A549 (cell line): ENCODE measurements at regions not wholly inside any gene's neighbourhood (a gene's known extent, or its start where the extent isn't known, plus 50 kb on each side); places are given as distances from the start of the nearest gene placed in this dataset.

Experiments used
- ATAC-seq, 2 experiments: fragments of 200-7000 bp in 1 of 2; fragments of >200 bp in 1 of 2; cut with Nextera tagmentation in 1 of 2; cut with Tn5 transposase in 1 of 2; 3 replicates each; pipeline versions ENCODE4 v1.8.0 to v1.9.1; 2018 to 2020; ENCODE audit warnings: mild to moderate bottlenecking in 1 of 2, moderate library complexity in 1 of 2
- CTCF ChIA-PET: fragments of 300-600 bp; sonication (Branson Sonifier 250); formaldehyde crosslinking; extraction: SDS; loops from one replicate; lab custom pipeline; 2021; ENCODE audit warnings: antibody characterized with exemption, inconsistent platforms; lab: Yijun Ruan, JAX
- POLR2A ChIA-PET: fragments of 350-600 bp; formaldehyde crosslinking; extraction: SDS; loops from one replicate; lab custom pipeline; 2021; ENCODE audit warnings: antibody characterized with exemption, inconsistent platforms; lab: Yijun Ruan, JAX
- DNase-seq, 2 experiments: peaks; one replicate each; pipeline versions ENCODE4 v3.0.0 to v3.0.0-alpha.2; 2011 to 2016; ENCODE audit warnings: low read depth in 1 of 2, low spot score in 1 of 2
- FAIRE-seq: peaks from 2 replicates; lab custom pipeline; 2011; peaks lifted over from hg19 to GRCh38; lab: Jason Lieb, UNC
- H3K27ac ChIP-seq, 2 experiments: fragments of >200 bp; sonication (Bioruptor Twin); formaldehyde crosslinking; 3 replicates each; pipeline ENCODE4 v1.5.1; 2016 to 2017
- H3K4me1 ChIP-seq: fragments of >200 bp; sonication (Bioruptor Twin); formaldehyde crosslinking; 3 replicates; pipeline ENCODE4 v1.6.1; 2016
- H3K4me2 ChIP-seq: fragments of >200 bp; sonication (Bioruptor Twin); formaldehyde crosslinking; 3 replicates; pipeline ENCODE4 v1.6.1; 2016
- H3K4me3 ChIP-seq: fragments of >200 bp; sonication (Bioruptor Twin); formaldehyde crosslinking; 3 replicates; pipeline ENCODE4 v1.5.1; 2016
- H3K9me3 ChIP-seq: fragments of >200 bp; sonication (Bioruptor Twin); formaldehyde crosslinking; 3 replicates; pipeline ENCODE4 v1.6.1; 2016
- BCL3 ChIP-seq: fragments of >200 bp; sonication (Bioruptor Twin); formaldehyde crosslinking; IDR thresholded peaks from 3 replicates; pipeline ENCODE4 v1.6.1; 2016
- CBX2 ChIP-seq: fragments of 200-600 bp; sonication (generic); IDR thresholded peaks from 2 replicates; pipeline ENCODE4 v1.6.1; 2016; ENCODE audit warnings: low read depth, mild to moderate bottlenecking, borderline replicate concordance
- CBX8 ChIP-seq: fragments of 200-600 bp; sonication (generic); IDR thresholded peaks from 2 replicates; pipeline ENCODE4 v1.6.1; 2016
- CEBPB ChIP-seq, 2 experiments: fragments of >200 bp in 1 of 2; sonication (Bioruptor Twin) in 1 of 2; formaldehyde crosslinking in 1 of 2; IDR thresholded peaks; 2 replicates each; pipeline ENCODE4 v1.6.1; 2012 to 2016
- EHMT2 ChIP-seq: fragments of 200-600 bp; sonication (generic); IDR thresholded peaks from 2 replicates; pipeline ENCODE4 v1.6.1; 2016; ENCODE audit warnings: antibody characterized with exemption, low read depth, mild to moderate bottlenecking, moderate library complexity
- ESRRA ChIP-seq: fragments of 150-350 bp; IDR thresholded peaks from 2 replicates; pipeline ENCODE4 v1.6.1; 2014; ENCODE audit warnings: mild to moderate bottlenecking, low read length, borderline replicate concordance
- FOXS1 ChIP-seq: fragments of 250-450 bp; sonication (Bioruptor Pico); IDR thresholded peaks from 2 replicates; pipeline ENCODE4 v1.5.0; 2020; ENCODE audit warnings: mild to moderate bottlenecking, moderate library complexity
- HDAC2 ChIP-seq: fragments of 200-600 bp; sonication (generic); IDR thresholded peaks from 2 replicates; pipeline ENCODE4 v1.6.1; 2016
- HOXB13 ChIP-seq: fragments of 250-450 bp; sonication (Bioruptor Pico); IDR thresholded peaks from 2 replicates; pipeline ENCODE4 v1.5.0; 2020; ENCODE audit warnings: low read depth, mild to moderate bottlenecking, moderate library complexity
- KDM1A ChIP-seq: fragments of 200-600 bp; sonication (generic); IDR thresholded peaks from 2 replicates; pipeline ENCODE4 v1.6.1; 2016; ENCODE audit warnings: low read depth, mild to moderate bottlenecking
- NFE2L2 ChIP-seq: fragments of 150-350 bp; conservative IDR thresholded peaks from 2 replicates; pipeline ENCODE4 v1.6.1; 2014; ENCODE audit warnings: low read length
- NPAS2 ChIP-seq: fragments of 250-450 bp; sonication (Bioruptor Pico); IDR thresholded peaks from 2 replicates; pipeline ENCODE4 v1.8.0; 2022; ENCODE audit warnings: mild to moderate bottlenecking, moderate library complexity, borderline replicate concordance
- RARB ChIP-seq: fragments of 250-450 bp; sonication (Bioruptor Pico); IDR thresholded peaks from 2 replicates; pipeline ENCODE4 v1.8.0; 2021; ENCODE audit warnings: mild to moderate bottlenecking, moderate library complexity
- RNF2 ChIP-seq: fragments of 200-600 bp; sonication (generic); IDR thresholded peaks from 2 replicates; pipeline ENCODE4 v1.6.1; 2016; ENCODE audit warnings: low read depth, mild to moderate bottlenecking, antibody characterized with exemption, moderate library complexity, borderline replicate concordance
- TFCP2L1 ChIP-seq: fragments of 250-450 bp; sonication (Bioruptor Pico); IDR thresholded peaks from 2 replicates; pipeline ENCODE4 v1.5.0; 2021; ENCODE audit warnings: mild to moderate bottlenecking
- ZC3H11A ChIP-seq: fragments of 450-650 bp; IDR thresholded peaks from 2 replicates; pipeline ENCODE4 v1.6.1; 2014; ENCODE audit warnings: antibody characterized with exemption, mild to moderate bottlenecking
- ZFP36 ChIP-seq: fragments of 450-650 bp; IDR thresholded peaks from 2 replicates; pipeline ENCODE4 v1.6.1; 2014; ENCODE audit warnings: borderline replicate concordance; ENCODE audit not compliant: partially characterized antibody
- whole genome bisulfite sequencing: methylation state at CpG from one replicate; pipeline ENCODE4 v1.1.6; 2017; ENCODE audit errors: missing lambda C conversion rate; 5-methylcytosine and 5-hydroxymethylcytosine counted together
- TF ChIP-seq, protein P1 (sequence below): fragments of >200 bp; sonication (Bioruptor Twin); formaldehyde crosslinking; IDR thresholded peaks from 3 replicates; pipeline ENCODE4 v1.5.1; 2016
- TF ChIP-seq, protein P2 (sequence below): fragments of 200-600 bp; sonication (generic); IDR thresholded peaks from 2 replicates; pipeline ENCODE4 v1.6.1; 2016; ENCODE audit warnings: antibody characterized with exemption, mild to moderate bottlenecking, moderate library complexity

- H3K4me2 ChIP-seq = no peak overlapping the region
- no peak for TF ChIP-seq ZFP36
- TF ChIP-seq CBX8 = no peak
- TF ChIP-seq KDM1A = no peak
- TF ChIP-seq, protein P1, sequence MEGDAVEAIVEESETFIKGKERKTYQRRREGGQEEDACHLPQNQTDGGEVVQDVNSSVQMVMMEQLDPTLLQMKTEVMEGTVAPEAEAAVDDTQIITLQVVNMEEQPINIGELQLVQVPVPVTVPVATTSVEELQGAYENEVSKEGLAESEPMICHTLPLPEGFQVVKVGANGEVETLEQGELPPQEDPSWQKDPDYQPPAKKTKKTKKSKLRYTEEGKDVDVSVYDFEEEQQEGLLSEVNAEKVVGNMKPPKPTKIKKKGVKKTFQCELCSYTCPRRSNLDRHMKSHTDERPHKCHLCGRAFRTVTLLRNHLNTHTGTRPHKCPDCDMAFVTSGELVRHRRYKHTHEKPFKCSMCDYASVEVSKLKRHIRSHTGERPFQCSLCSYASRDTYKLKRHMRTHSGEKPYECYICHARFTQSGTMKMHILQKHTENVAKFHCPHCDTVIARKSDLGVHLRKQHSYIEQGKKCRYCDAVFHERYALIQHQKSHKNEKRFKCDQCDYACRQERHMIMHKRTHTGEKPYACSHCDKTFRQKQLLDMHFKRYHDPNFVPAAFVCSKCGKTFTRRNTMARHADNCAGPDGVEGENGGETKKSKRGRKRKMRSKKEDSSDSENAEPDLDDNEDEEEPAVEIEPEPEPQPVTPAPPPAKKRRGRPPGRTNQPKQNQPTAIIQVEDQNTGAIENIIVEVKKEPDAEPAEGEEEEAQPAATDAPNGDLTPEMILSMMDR = no peak
- TF ChIP-seq CEBPB (IDR thresholded peaks at IDR 0.05) = no peak
- TF ChIP-seq HDAC2 = no peak
- TF ChIP-seq BCL3 = no peak
- TF ChIP-seq HOXB13 (CRISPR knock-in tag) = no peak
- TF ChIP-seq RARB = no peak
- TF ChIP-seq TFCP2L1 = no peak
- TF ChIP-seq EHMT2 = no peak
- TF ChIP-seq FOXS1 (CRISPR knock-in tag) = no peak
- no peak for TF ChIP-seq NPAS2 (CRISPR knock-in tag)
- no peak for TF ChIP-seq NFE2L2
- ATAC-seq (no peak), FAIRE-seq (no peak), DNase-seq (no peak)
- no peaks in the 10 kb centered on the region for H3K4me1 ChIP-seq
- H3K27ac ChIP-seq = no peak overlapping the region
- H3K4me3 ChIP-seq = no peak overlapping the region
- H3K9me3 ChIP-seq = no peaks in the 10 kb centered on the region
- ChIA-PET POLR2A (interaction anchor here (0.5 kb wide), 1 partner anchor 109 kb away, joined by 4 read pairs; no protein-coding TSS in a partner anchor), CTCF (interaction anchor here (0.6 to 1.3 kb wide), 5 partner anchors 13 to 190 kb away, joined by 3 to 4 read pairs (median 4); no protein-coding TSS in a partner anchor)
- WGBS = 50% methylated on average over 6 of the region's 6 CpGs
Observed at GRCh38 chr5:141740885-141741284, 58.9 kb upstream of the ARAP3 start.

GRCh38 chr5:141737535-141737934, 55.5 kb upstream of the ARAP3 start:
- ChIA-PET CTCF (interaction anchor here (0.9 to 1.4 kb wide), 3 partner anchors 10 to 223 kb away, joined by 3 read pairs; no protein-coding TSS in a partner anchor), POLR2A (no interaction called here)
- DNase-seq (no peak), ATAC-seq (no peak), FAIRE-seq (no peak)
- TF ChIP-seq, protein P2, sequence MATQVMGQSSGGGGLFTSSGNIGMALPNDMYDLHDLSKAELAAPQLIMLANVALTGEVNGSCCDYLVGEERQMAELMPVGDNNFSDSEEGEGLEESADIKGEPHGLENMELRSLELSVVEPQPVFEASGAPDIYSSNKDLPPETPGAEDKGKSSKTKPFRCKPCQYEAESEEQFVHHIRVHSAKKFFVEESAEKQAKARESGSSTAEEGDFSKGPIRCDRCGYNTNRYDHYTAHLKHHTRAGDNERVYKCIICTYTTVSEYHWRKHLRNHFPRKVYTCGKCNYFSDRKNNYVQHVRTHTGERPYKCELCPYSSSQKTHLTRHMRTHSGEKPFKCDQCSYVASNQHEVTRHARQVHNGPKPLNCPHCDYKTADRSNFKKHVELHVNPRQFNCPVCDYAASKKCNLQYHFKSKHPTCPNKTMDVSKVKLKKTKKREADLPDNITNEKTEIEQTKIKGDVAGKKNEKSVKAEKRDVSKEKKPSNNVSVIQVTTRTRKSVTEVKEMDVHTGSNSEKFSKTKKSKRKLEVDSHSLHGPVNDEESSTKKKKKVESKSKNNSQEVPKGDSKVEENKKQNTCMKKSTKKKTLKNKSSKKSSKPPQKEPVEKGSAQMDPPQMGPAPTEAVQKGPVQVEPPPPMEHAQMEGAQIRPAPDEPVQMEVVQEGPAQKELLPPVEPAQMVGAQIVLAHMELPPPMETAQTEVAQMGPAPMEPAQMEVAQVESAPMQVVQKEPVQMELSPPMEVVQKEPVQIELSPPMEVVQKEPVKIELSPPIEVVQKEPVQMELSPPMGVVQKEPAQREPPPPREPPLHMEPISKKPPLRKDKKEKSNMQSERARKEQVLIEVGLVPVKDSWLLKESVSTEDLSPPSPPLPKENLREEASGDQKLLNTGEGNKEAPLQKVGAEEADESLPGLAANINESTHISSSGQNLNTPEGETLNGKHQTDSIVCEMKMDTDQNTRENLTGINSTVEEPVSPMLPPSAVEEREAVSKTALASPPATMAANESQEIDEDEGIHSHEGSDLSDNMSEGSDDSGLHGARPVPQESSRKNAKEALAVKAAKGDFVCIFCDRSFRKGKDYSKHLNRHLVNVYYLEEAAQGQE = no peak
- TF ChIP-seq HDAC2 (no peak), RNF2 (no peak), ZC3H11A (no peak), ESRRA (no peak), CBX2 (no peak), EHMT2 (no peak)
- H3K9me3 ChIP-seq = no peaks in the 10 kb centered on the region
- no peak overlapping the region for H3K27ac ChIP-seq
- no peak overlapping the region for H3K4me3 ChIP-seq
- H3K4me2 ChIP-seq = no peak overlapping the region
- H3K4me1 ChIP-seq = no peaks in the 10 kb centered on the region
- WGBS = 11% methylated on average over 4 of the region's 4 CpGs
